NCI-H1092 treated with DMSO at 0.1 percent for 48 hours (cell line): ENCODE measurements at regions not wholly inside any gene's neighbourhood (a gene's known extent, or its start where the extent isn't known, plus 50 kb on each side); places are given as distances from the start of the nearest gene placed in this dataset.
"Not testable (repeated sequence)": the region's sequence is repeated elsewhere in the genome, so short reads cannot be mapped to it uniquely, and the experiment has no call there.

ENCODE experiments used
- DNase-seq: peaks from one replicate; lab custom pipeline; 2025; lab: John Stamatoyannopoulos, UW

DNA sequence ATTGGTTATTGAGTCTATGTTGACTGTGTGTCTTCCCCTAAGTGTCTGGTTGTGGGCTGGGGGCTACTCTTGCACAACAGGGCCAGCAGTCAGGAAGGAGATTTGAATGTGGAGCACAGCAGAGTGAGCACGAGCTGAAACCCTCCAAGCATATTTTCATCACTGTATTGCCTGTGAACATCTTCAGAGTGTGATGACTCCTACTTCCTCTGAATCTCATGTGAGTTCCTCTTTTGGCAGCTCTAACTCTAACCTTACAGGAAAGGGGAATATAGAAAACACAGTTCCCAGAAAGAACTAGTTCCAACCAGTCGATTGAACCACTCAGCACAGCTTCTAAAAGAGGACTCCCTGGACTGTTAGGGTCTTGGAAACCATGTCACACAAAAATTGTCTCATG is 211.6 kb downstream of the RAP2B start:
- DNase-seq = no peak

DNA sequence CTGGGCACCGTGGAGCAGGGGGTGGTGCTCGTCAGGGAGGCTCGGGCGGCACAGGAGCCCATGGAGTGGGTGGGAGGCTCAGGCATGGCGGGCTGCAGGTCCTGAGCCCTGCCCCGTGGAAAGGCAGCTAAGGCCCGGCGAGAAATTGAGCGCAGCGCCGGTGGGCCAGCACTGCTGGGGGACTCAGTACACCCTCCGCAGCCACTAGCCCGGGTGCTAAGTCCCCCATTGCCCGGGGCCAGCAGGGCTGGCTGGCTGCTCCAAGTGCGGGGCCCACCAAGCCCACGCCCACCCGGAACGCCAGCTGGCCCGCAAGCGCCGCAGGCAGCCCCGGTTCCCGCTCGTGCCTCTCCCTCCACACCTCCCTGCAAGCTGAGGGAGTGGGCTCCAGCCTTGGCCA is 216.3 kb downstream of the RAP2B start:
- not testable (repeated sequence) for DNase-seq

DNA sequence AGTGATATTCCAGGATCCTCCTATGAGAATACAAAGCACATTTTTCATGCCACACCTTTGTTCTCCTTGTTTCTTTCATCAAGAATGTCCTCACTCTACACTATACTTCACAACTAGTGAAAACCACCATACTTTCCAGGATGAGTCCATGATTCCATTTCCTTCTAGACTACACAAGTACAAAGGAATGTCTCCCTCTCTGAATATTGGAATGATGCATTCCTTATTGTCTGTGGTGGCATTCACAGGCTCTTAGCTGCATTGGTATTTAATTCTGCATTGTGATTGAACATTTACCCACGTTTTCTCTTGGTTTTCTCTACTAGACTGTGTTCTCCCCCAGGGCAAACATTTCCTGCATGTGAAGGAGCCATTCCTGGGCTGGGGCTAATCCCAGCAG is 217.5 kb downstream of the RAP2B start:
- no peak for DNase-seq

DNA sequence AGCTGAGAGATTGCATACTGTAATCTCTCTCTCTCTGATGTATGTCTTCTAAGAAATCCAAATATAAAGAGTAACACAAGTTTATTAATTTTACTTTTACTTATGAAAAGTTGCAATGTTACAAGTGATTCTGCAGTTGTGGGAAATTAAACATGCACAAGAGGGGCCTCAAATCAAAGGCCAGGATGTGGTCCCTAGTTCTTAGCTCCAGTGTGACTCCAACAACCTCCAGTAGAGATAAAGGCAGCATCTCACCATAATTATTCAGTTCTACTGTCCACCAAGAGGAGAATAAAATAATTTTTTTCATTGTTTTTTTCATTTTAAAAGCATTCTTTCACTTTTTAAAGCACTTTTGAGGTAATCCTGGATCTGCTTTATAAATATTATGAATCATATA is 223.3 kb downstream of the RAP2B start:
- DNase-seq = no peak

DNA sequence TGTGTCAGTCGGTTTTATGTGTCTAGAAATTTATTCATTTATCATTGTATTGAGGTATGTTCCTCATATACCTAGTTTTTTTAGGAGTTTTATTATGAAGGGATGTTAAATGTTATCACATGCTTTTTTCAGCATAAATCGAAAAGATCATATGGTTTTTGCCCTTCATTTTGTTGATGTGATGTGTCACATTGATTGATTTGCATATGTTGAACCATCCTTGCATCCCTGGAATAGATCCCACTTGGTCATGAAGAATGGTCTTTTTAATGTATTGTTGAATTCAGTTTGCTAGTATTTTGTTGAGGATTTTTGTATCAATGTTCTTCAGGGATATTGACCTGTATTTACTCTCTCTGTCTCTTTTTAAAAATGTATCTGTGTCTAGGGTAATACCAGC is 230.3 kb downstream of the RAP2B start:
- no peak for DNase-seq

DNA sequence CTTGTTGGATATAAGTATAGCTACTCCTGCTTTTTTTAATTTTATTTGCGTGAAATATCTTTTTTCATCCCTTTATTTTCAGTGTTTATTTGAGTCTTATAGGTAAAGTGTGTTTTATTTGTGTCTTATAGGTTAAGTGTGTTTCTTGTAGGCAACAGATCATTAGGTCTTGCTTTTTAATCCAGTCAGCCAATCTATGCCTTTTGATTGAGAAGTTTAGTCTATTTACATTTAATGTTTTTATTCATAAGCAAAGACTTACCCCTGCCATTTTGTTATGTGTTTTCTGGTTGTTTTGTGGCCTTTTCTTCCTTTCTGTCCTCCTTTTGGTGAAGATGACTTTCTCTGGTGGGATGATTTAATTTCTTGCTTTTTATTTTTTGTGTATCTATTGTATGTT is 232.0 kb downstream of the RAP2B start:
- DNase-seq = no peak

DNA sequence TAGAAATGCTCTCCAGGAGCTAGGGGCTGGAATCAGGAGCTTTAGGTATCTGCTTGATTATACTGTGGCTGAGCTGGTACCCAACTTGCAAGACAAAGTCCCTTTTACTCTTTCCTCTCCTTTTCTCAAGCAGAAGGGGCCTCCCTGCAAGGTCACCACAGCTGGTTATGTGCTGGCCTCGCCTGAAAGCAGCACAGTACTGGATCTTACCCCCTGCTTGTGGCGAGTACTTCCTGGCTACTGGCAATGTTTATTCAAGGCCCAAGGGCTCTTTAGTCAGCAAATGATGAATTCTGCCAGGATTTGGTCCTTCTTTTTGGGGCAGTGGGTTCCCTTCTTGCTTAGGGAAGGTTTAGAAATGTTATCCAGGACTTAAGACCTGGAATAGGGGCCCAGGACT is 234.6 kb downstream of the RAP2B start:
- DNase-seq = no peak

DNA sequence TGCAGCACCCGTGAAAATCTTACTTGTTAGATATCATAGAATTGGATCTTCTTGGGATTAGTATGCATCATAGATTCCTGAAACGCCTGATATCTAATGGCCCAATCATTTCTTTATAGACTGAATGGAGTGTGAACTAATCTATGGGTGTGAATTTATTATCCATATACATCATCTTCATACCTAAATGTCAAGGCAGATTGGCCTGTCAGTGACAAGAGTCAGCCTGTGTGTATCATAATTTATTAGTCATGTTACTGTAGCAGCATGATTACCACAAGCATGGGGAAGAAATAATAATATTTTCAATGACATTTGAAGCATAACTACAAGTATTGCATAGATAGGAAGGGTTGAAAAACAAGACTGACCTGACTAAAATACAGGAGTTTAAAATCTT is 235.8 kb downstream of the RAP2B start:
- no peak for DNase-seq

DNA sequence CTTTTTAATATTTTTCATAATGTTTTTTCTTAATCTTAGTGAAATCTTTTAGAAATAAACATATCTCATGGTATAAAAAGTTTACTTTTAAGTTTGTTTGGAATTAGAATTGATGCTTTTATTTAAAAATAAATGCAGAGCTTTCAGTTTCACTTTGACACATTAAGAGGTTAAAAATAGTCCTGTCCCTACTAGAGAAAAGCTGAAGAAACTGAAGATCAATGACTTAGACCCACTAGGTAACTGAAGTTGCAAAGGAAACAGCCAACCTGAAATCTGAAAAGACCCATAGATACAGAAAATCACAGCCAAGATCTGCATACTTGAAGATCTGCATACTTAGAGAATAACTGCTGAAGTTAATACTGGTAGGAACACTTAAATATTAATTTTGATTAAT is 237.6 kb downstream of the RAP2B start:
- no peak for DNase-seq

DNA sequence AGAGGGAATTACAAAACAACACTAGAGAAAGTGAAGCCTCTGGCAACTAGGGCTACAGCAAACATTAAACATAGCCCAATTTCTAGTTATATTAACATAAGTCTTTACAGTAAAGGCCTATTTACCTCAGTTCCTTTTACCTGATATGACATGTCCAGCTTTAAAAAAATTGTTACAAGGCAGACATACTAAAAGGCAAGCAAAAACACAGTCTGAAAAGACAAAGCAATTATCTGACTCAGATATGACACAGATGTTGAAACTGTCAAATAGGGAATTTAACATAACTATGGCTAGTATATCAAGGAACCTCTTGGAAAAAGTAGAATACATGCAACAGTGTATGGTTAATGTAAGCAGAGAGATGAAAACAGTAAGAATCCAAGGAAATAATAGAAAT is 238.6 kb downstream of the RAP2B start:
- no peak for DNase-seq

DNA sequence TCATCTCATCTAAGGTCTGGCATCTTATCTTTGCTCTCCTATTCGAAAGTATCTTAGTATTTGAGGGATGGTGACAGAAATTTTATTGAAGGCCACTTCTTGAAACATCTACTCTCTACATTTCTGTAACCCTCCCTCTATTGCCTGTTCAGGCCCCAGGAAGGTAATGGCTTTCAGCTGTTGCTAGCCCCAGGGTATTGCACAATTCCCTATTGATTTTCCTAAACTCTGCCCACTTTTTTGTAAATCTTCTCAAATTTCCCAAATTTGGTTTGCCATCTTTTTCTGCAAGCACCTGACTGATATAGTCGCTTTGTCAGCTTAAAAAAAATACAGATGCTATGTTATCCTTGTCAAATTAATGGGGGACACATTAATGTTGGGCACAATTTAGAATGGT is 242.1 kb downstream of the RAP2B start:
- no peak for DNase-seq

DNA sequence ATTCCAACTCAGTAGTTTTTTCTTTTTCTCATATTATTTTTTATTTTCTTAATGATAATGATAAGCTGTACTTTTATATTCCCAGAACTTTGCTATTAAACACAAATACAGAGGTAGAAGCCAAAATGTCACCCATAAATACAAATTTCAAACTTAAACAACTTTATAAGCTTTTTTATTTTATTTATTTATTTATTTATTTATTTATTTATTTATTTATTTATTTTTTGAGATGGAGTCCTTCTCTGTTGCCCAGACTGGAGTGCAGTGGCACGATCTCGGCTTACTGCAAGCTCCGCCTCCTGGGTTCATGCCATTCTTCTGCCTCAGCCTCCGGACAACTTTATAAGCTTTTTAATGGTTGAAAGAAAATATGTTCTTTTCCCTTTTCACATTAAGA is 243.3 kb downstream of the RAP2B start:
- DNase-seq = not testable (repeated sequence)

DNA sequence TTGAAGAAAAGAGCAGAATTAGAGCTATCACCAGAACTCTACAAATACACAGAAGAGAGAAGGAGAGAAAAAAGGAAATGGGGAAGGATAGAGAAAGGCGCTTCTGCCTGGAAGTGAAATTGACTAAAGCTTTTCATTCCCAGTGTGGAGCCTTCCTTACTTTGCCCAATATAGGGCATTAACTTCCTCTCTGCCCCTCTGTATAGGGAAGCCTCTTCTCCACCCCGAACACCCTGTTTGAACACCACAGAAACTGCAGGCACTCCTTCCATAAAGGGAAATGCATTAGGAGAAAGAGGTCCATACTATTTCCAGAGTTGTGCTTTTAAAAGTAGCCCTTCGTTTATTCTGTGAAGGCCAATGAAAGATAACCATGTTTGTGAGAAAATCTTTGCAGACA is 248.5 kb downstream of the RAP2B start:
- DNase-seq = no peak

DNA sequence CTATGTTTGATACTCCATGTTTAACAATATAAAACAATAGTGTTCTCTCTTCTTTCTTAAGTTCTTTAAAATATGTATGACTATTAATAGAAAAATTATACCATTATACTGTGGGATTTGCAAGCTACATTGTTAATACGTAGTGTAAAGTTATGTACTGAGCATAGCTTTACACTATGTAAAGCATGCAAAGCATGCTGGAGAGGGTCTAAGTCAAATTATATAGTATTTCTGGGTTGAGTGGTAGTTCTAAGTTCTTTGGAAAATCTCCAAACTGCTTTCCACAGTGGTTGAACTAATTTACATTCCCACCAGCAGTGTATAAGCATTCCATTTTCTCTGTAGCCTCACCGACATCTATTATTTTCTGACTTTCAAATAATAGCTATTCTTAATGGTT is 253.0 kb downstream of the RAP2B start:
- no peak for DNase-seq

DNA sequence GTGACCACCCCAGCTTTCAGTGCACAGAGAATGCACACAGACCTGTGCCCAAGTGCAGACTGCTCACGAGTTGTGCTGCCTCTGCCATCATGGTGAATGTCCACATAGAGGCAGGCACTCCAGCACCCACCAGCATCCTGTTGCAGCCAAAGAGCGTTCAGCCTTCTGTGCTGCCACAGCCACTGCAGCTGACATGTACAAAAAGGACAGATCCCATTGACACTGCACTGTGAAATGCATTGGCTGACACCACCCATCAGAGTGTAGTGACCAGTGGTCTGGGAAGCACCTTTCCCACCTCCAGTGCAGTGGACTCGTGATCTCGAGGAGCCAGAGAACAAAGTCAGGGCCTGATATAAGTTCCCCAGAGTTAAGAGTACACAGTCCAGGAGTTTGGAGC is 260.3 kb downstream of the RAP2B start:
- no peak for DNase-seq

DNA sequence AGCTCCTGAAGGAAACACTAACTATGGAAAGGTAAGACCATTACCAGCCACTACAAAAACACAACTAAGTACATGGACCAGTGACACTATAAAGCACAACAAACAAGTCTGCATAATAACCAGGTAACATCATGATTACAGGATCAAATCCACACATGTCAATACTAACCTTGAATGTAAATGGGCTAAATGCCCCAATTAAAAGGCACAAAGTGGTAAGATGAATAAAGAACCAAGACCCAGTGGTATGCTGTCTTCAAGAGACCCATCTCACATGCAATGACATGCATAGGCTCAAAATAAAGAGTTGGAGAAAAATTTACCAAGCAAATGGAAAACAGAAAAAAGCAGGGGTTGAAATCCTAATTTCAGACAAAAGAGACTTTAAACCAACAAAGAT is 261.8 kb downstream of the RAP2B start:
- DNase-seq = not testable (repeated sequence)

DNA sequence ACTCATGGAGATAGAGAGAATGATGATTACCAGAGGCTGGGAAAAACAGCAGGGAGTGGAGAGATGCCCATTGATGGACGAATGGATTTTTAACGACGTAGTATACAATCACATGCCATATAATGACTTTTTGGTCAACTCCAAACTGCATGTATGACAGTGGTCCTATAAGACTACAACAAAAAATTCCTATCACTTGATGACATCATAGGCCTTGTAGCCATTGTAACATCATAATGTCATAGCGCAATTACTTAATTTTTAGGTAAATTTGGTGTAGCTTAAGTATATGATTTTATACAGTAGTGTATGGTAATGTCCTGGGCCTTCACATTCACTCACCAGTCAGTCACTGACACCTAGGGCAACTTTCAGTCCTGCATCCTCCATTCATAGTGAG is 264.3 kb downstream of the RAP2B start:
- no peak for DNase-seq

DNA sequence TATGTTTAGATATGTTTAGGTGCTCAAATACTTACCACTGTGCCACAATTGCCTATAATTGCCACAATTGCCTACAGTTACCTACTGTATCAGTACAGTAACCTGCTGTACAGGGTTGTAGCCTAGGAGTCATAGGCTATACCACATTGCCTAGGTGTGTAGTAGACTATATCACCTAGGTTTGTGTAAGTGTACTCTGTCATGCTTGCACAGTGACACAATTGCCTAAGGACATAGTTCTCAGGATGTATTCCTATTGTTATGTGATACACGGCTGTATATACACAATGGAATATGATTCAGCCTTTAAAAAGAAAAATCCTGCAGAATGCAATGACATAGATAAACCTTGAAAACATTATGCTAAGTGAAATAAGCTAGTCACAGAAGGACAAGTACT is 264.8 kb downstream of the RAP2B start:
- DNase-seq = no peak

DNA sequence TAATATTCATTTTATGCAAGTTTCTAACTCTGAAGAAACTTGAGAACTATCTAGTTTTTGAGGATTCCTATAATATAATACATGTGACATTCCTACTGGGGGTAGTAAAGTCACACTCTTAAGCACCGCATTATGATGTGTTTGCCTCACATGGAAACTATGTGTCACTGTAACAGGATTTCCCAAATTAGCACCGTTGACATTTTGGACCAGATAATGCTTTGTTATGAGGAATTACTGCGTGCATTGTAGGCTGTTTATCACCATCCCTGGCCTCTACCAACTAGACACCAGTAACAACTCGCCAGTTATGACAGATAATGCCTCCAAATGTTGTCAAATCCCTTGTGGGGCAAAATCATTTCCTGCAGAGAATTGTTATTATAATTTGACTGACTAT is 267.8 kb downstream of the RAP2B start:
- DNase-seq = no peak

DNA sequence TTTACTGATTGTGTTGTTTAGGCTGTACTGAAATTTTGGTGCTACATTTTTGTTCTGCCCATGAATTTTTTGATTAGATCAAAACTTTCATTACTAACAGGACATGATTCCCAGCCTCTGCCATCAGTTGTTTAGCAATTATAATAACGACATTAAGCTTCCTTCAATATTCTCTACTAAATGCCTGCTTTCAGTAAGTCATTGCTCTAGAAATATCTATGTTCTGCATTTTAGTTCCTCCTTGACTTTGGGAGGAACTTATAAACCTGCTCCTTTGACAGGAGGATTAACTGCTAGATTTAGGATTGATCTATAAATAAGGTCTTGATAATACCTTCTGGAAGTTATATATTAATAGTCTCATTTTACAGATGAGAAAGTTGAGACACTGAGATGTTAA is 269.1 kb downstream of the RAP2B start:
- DNase-seq = no peak

DNA sequence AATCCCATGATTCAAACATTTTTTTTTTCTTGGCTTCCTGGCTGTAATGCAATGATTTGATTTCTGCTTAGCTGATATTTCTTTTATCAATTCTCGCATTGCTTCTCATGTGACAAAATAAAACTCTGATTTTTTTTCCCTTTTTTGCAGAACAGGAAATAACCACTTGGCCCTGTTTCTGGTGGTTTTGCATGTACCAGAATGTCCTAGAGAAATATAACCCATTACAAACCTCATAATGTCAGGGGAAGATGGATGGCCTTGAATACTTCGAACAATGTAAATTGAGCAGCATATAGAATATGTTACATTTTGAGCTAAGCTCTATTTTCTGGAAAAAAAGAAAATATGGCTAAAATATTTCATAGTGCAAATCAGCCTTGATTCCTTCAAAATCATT is 275.6 kb downstream of the RAP2B start:
- DNase-seq = no peak

DNA sequence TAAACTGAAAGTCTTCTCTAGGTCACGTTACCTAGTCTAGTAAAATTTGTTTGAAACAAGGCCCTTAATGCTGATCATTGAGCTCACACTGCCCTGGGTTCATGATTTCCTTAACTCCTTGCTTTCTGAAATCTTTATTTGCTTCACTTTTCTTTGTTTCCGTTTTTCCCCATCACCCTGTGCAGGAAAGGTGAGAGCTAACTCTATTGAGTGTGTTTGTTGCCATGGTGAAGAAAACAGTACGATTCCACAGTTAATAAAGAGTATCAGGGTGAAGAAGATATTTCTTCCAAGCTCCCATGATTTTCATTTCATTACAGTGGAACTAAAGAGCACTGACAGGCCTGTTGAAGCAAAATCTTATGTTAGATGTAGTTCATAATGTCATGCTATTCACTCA is 276.2 kb downstream of the RAP2B start:
- DNase-seq = no peak

DNA sequence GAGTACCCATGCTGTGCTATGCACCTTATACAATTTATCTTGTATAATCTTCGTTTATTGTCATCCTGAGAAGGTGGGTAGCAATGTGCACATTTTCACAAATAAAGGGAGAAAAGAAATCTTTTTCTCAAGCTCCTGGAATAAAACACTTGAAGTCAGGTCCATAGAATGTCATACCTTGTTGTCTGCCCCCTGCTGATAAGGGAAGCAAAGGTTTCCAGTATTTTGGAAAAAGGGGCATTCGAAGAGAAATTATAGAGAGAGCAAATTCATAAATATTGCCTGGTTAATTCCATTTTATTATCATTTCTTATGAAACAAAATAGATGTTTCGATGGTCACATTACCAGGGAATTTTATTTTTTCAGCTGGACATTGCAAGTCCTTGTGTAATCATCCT is 277.8 kb downstream of the RAP2B start:
- DNase-seq = no peak

DNA sequence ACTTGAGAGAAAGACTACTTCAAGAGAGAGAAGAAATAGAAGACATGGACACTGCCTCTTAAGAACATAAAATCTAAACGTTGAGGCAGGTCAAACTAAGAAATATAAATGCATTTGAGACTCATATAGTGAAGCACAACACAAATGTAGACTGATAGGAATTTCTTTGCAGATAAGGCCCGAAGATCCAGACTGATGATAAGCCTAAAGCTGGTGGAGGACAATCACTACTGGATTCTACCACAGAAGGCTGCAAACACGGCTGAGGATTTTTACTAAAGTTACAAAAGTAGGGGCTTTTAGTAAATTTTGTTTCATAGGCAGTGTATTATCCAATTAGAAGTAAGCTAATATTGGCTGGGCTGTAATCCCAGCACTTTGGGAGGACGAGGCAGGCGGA is 278.3 kb downstream of the RAP2B start:
- DNase-seq = no peak

DNA sequence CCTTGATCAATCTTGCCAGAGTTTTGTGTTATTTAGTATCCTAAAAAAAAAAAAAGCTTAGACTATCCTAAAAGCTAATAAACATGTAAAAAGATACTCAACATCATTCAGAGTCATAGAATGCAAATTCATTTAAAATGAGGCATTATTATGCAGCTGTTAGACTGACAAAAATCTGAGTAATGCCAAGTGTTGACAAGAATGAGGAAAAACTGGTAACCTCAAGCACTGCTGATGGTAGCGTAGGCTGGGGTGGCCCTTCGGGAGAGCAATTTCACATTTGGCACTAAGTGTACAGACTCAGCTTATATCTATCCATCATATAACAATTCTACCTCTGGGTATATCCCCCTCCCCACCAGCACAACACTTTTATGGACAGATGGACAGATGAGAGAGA is 280.4 kb downstream of the RAP2B start:
- no peak for DNase-seq
